Peyer's patch (tissue), 4 donors: ENCODE measurements at regions not wholly inside any gene's neighbourhood (a gene's known extent, or its start where the extent isn't known, plus 50 kb on each side); places are given as distances from the start of the nearest gene placed in this dataset.
A peak's percentile ranks its signal among the peaks of the same experiment; 100 is the strongest.

Source experiments
- DNase-seq, 3 donors: peaks; one replicate each; pipeline ENCODE4 v3.0.0-alpha.2; 2017 to 2019
- H3K27ac ChIP-seq, 4 donors: fragments of 200-600 bp; sonication (generic); one replicate each; pipeline ENCODE4 v1.5.1; 2016 to 2019
- H3K27me3 ChIP-seq, 2 donors: fragments of 200-600 bp; sonication (generic); one replicate each; pipeline ENCODE4 v1.5.1; 2019
- H3K36me3 ChIP-seq, 3 donors: fragments of 200-600 bp; sonication (generic); one replicate each; pipeline ENCODE4 v1.5.1; 2016 to 2019
- H3K4me1 ChIP-seq, 4 donors: fragments of 200-600 bp; sonication (generic); one replicate each; pipeline ENCODE4 v1.5.1; 2016 to 2019
- H3K4me3 ChIP-seq, 4 donors: fragments of 200-600 bp; sonication (generic); 1 replicate in 3 of 4; 2 replicates in 1 of 4; pipeline ENCODE4 v1.5.1; 2016 to 2019; ENCODE audit warnings: mild to moderate bottlenecking in 1 of 4
- H3K9me3 ChIP-seq, 4 donors: fragments of 200-600 bp; sonication (generic); one replicate each; pipeline ENCODE4 v1.5.1; 2016 to 2019; ENCODE audit warnings: mild to moderate bottlenecking in 1 of 4
- CTCF ChIP-seq, 6 experiments: fragments of 450-650 bp in 4 of 6; fragments of 200-600 bp in 2 of 6; sonication (generic) in 1 of 6; IDR thresholded peaks; one replicate each; pipeline ENCODE4 v1.5.1; 2017 to 2019; ENCODE audit warnings: antibody characterized with exemption in 6 of 6, mild to moderate bottlenecking in 3 of 6, moderate library complexity in 1 of 6
- POLR2A ChIP-seq, 2 donors: fragments of 450-650 bp; IDR thresholded peaks; one replicate each; pipeline ENCODE4 v1.5.1; 2017; ENCODE audit warnings: antibody characterized with exemption in 2 of 2, mild to moderate bottlenecking in 2 of 2, moderate library complexity in 2 of 2

- Histone ChIP-seq H3K36me3 (no peaks in the 10 kb centered on the region), H3K4me1 (peaks cover 0 to 12% (median 0%) of the 10 kb centered on the region in 4 donors), H3K27me3 (no peaks in the 10 kb centered on the region), H3K9me3 (no peaks in the 10 kb centered on the region), H3K4me3 (no peak overlapping the region), H3K27ac (no peak overlapping the region)
- TF ChIP-seq POLR2A (IDR thresholded peaks at IDR 0.05) (no peak), CTCF (IDR thresholded peaks at IDR 0.05) (no peak)
- no peak for DNase-seq
Measured at GRCh38 chr13:31965361-31966066, 66.1 kb upstream of the FRY start.

- no peak for DNase-seq
- TF ChIP-seq POLR2A (IDR thresholded peaks at IDR 0.05): no peak
- TF ChIP-seq CTCF (IDR thresholded peaks at IDR 0.05): peak in 2 of 6 experiments; percentile 19 to 27
- H3K4me3 ChIP-seq: no peak overlapping the region
Measured at GRCh38 chr13:31967155-31967554, 64.4 kb upstream of the FRY start.

GRCh38 chr13:31968473-31968872 lies 63.1 kb upstream of the FRY start:
- Histone ChIP-seq H3K4me1 (peaks cover 0 to 12% (median 0%) of the 10 kb centered on the region in 4 donors), H3K27me3 (no peaks in the 10 kb centered on the region), H3K9me3 (no peaks in the 10 kb centered on the region), H3K27ac (no peak overlapping the region), H3K4me3 (no peak overlapping the region), H3K36me3 (no peaks in the 10 kb centered on the region)
- no peak for TF ChIP-seq CTCF (IDR thresholded peaks at IDR 0.05)
- peak in 1 of 3 donors; percentile 57 for DNase-seq

More at GRCh38 chr13:31967155-31967554, 64.4 kb upstream of the FRY start:
- Histone ChIP-seq H3K27ac (no peak overlapping the region), H3K36me3 (no peaks in the 10 kb centered on the region), H3K4me1 (peaks cover 0 to 12% (median 0%) of the 10 kb centered on the region in 4 donors), H3K27me3 (no peaks in the 10 kb centered on the region), H3K9me3 (no peaks in the 10 kb centered on the region)

- TF ChIP-seq CTCF (IDR thresholded peaks at IDR 0.05): no peak
- no peak for TF ChIP-seq POLR2A (IDR thresholded peaks at IDR 0.05)
- Histone ChIP-seq H3K4me3 (no peak overlapping the region), H3K27ac (no peak overlapping the region)
Measured at GRCh38 chr13:31970231-31970930, 61.2 kb upstream of the FRY start.

GRCh38 chr13:31972453-31972852 lies 59.1 kb upstream of the FRY start:
- H3K9me3 ChIP-seq: no peaks in the 10 kb centered on the region
- no peaks in the 10 kb centered on the region for H3K4me1 ChIP-seq
- H3K27ac ChIP-seq: no peak overlapping the region
- no peaks in the 10 kb centered on the region for H3K27me3 ChIP-seq
- TF ChIP-seq POLR2A (IDR thresholded peaks at IDR 0.05) (no peak), CTCF (IDR thresholded peaks at IDR 0.05) (no peak)
- H3K36me3 ChIP-seq: no peaks in the 10 kb centered on the region
- H3K4me3 ChIP-seq: no peak overlapping the region
- no peak for DNase-seq

More at GRCh38 chr13:31970231-31970930, 61.2 kb upstream of the FRY start:
- no peak for DNase-seq
- Histone ChIP-seq H3K9me3 (no peaks in the 10 kb centered on the region), H3K36me3 (no peaks in the 10 kb centered on the region), H3K4me1 (peaks cover 0 to 10% (median 0%) of the 10 kb centered on the region in 4 donors), H3K27me3 (no peaks in the 10 kb centered on the region)
